ENCODE measurements at regions not wholly inside any gene's neighbourhood (a gene's known extent, or its start where the extent isn't known, plus 50 kb on each side); places are given as distances from the start of the nearest gene placed in this dataset.

DNA sequence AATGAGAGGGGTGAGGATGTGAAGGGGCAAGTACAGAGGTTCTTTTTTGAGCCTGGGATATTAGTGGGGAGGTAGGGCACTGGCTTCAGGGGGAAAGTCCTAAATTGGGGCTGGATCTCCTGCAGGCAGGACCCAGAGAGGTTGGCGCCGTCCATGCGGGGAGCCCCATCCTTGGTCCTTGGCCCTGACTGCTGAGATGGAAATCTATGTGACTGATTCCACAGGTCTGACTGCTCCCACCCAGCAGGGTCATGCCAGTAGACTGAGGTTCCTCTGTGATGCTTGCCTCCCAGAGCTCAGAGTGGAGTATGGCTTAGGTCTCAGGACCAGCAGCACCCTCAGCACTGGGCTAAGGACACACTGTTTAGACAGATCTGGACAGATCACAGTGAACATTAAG lies 988.6 kb upstream of the TMEM132C start:
- H3K4me1 Mint-ChIP-seq = no peaks in the 10 kb centered on the region
- no peak overlapping the region for H3K27ac ChIP-seq (ENCODE audit: low read depth)
- H3K36me3 ChIP-seq (ENCODE audit: insufficient read depth) = no peaks in the 10 kb centered on the region
- TF ChIP-seq CREB1 (CRISPR knock-in tag; IDR thresholded peaks at IDR 0.05; ENCODE audit: low read depth) (no peak), EZH2 (IDR thresholded peaks at IDR 0.05; ENCODE audit: low read depth, unreplicated experiment) (no peak), NANOG (IDR thresholded peaks at IDR 0.05; ENCODE audit: borderline replicate concordance) (no peak), JUNB (IDR thresholded peaks at IDR 0.05; ENCODE audit: unreplicated experiment) (no peak), ZNF114 (CRISPR knock-in tag; IDR thresholded peaks at IDR 0.05) (no peak), STAT1 (IDR thresholded peaks at IDR 0.05; ENCODE audit: unreplicated experiment) (no peak), EZH2phosphoT487 (IDR thresholded peaks at IDR 0.05; ENCODE audit: unreplicated experiment) (no peak)
- TF ChIP-seq, protein P1, sequence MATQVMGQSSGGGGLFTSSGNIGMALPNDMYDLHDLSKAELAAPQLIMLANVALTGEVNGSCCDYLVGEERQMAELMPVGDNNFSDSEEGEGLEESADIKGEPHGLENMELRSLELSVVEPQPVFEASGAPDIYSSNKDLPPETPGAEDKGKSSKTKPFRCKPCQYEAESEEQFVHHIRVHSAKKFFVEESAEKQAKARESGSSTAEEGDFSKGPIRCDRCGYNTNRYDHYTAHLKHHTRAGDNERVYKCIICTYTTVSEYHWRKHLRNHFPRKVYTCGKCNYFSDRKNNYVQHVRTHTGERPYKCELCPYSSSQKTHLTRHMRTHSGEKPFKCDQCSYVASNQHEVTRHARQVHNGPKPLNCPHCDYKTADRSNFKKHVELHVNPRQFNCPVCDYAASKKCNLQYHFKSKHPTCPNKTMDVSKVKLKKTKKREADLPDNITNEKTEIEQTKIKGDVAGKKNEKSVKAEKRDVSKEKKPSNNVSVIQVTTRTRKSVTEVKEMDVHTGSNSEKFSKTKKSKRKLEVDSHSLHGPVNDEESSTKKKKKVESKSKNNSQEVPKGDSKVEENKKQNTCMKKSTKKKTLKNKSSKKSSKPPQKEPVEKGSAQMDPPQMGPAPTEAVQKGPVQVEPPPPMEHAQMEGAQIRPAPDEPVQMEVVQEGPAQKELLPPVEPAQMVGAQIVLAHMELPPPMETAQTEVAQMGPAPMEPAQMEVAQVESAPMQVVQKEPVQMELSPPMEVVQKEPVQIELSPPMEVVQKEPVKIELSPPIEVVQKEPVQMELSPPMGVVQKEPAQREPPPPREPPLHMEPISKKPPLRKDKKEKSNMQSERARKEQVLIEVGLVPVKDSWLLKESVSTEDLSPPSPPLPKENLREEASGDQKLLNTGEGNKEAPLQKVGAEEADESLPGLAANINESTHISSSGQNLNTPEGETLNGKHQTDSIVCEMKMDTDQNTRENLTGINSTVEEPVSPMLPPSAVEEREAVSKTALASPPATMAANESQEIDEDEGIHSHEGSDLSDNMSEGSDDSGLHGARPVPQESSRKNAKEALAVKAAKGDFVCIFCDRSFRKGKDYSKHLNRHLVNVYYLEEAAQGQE (IDR thresholded peaks at IDR 0.05; ENCODE audit: unreplicated experiment) = no peak
- TF ChIP-seq, protein P2, sequence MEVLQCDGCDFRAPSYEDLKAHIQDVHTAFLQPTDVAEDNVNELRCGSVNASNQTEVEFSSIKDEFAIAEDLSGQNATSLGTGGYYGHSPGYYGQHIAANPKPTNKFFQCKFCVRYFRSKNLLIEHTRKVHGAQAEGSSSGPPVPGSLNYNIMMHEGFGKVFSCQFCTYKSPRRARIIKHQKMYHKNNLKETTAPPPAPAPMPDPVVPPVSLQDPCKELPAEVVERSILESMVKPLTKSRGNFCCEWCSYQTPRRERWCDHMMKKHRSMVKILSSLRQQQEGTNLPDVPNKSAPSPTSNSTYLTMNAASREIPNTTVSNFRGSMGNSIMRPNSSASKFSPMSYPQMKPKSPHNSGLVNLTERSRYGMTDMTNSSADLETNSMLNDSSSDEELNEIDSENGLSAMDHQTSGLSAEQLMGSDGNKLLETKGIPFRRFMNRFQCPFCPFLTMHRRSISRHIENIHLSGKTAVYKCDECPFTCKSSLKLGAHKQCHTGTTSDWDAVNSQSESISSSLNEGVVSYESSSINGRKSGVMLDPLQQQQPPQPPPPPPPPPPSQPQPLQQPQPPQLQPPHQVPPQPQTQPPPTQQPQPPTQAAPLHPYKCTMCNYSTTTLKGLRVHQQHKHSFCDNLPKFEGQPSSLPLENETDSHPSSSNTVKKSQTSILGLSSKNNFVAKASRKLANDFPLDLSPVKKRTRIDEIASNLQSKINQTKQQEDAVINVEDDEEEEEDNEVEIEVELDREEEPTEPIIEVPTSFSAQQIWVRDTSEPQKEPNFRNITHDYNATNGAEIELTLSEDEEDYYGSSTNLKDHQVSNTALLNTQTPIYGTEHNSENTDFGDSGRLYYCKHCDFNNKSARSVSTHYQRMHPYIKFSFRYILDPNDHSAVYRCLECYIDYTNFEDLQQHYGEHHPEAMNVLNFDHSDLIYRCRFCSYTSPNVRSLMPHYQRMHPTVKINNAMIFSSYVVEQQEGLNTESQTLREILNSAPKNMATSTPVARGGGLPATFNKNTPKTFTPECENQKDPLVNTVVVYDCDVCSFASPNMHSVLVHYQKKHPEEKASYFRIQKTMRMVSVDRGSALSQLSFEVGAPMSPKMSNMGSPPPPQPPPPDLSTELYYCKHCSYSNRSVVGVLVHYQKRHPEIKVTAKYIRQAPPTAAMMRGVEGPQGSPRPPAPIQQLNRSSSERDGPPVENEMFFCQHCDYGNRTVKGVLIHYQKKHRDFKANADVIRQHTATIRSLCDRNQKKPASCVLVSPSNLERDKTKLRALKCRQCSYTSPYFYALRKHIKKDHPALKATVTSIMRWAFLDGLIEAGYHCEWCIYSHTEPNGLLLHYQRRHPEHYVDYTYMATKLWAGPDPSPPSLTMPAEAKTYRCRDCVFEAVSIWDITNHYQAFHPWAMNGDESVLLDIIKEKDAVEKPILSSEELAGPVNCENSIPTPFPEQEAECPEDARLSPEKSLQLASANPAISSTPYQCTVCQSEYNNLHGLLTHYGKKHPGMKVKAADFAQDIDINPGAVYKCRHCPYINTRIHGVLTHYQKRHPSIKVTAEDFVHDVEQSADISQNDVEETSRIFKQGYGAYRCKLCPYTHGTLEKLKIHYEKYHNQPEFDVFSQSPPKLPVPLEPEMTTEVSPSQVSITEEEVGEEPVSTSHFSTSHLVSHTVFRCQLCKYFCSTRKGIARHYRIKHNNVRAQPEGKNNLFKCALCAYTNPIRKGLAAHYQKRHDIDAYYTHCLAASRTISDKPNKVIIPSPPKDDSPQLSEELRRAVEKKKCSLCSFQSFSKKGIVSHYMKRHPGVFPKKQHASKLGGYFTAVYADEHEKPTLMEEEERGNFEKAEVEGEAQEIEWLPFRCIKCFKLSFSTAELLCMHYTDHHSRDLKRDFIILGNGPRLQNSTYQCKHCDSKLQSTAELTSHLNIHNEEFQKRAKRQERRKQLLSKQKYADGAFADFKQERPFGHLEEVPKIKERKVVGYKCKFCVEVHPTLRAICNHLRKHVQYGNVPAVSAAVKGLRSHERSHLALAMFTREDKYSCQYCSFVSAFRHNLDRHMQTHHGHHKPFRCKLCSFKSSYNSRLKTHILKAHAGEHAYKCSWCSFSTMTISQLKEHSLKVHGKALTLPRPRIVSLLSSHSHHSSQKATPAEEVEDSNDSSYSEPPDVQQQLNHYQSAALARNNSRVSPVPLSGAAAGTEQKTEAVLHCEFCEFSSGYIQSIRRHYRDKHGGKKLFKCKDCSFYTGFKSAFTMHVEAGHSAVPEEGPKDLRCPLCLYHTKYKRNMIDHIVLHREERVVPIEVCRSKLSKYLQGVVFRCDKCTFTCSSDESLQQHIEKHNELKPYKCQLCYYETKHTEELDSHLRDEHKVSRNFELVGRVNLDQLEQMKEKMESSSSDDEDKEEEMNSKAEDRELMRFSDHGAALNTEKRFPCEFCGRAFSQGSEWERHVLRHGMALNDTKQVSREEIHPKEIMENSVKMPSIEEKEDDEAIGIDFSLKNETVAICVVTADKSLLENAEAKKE (CRISPR knock-in tag; IDR thresholded peaks at IDR 0.05) = no peak
- TF ChIP-seq, protein P3, sequence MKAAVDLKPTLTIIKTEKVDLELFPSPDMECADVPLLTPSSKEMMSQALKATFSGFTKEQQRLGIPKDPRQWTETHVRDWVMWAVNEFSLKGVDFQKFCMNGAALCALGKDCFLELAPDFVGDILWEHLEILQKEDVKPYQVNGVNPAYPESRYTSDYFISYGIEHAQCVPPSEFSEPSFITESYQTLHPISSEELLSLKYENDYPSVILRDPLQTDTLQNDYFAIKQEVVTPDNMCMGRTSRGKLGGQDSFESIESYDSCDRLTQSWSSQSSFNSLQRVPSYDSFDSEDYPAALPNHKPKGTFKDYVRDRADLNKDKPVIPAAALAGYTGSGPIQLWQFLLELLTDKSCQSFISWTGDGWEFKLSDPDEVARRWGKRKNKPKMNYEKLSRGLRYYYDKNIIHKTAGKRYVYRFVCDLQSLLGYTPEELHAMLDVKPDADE (IDR thresholded peaks at IDR 0.05) = no peak
- no peak overlapping the region for H3K4me2 ChIP-seq
- H3K4me1 ChIP-seq (ENCODE audit: insufficient read depth) = no peaks in the 10 kb centered on the region
- peaks cover 97% of the 10 kb centered on the region for H3K9me3 Mint-ChIP-seq
- H3K79me2 ChIP-seq (replicated peaks; ENCODE audit: insufficient read depth) = no peaks in the 10 kb centered on the region
- H3K4me3 ChIP-seq = no peak overlapping the region
- peaks cover 7% of the 10 kb centered on the region for H3K27me3 Mint-ChIP-seq (ENCODE audit: insufficient read depth, low read depth, poor library complexity)
- H3K27ac Mint-ChIP-seq = no peak overlapping the region
- no peaks in the 10 kb centered on the region for H3F3A ChIP-seq (replicated peaks; ENCODE audit: low read depth)
- no peak overlapping the region for H2AFZ ChIP-seq
- no peaks in the 10 kb centered on the region for H4K20me1 ChIP-seq (replicated peaks; ENCODE audit: insufficient read depth)
- H3K9me2 ChIP-seq (ENCODE audit: insufficient read depth) = no peaks in the 10 kb centered on the region
- ATAC-seq (no peak), DNase-seq (ENCODE audit: low spot score) (no peak)
- H3K36me3 Mint-ChIP-seq (ENCODE audit: low read depth) = peaks cover 38% of the 10 kb centered on the region
- no peaks in the 10 kb centered on the region; the same call in 1 of the 2 replicates for H3K27me3 ChIP-seq (ENCODE audit: insufficient read depth)
- no peak overlapping the region for H3K4me3 Mint-ChIP-seq
